ENCODE measurements at regions not wholly inside any gene's neighbourhood (a gene's known extent, or its start where the extent isn't known, plus 50 kb on each side); places are given as distances from the start of the nearest gene placed in this dataset.

- Mint-ChIP-seq H3K36me3 (ENCODE audit: low read depth) (peaks cover 7% of the 10 kb centered on the region), H3K27ac (no peak overlapping the region), H3K4me1 (ENCODE audit: low read depth) (peaks cover 21% of the 10 kb centered on the region), H3K4me3 (no peak overlapping the region), H3K27me3 (ENCODE audit: insufficient read depth) (peaks cover 3% of the 10 kb centered on the region; the same call in 1 of the 2 replicates), H3K9me3 (peaks cover 5% of the 10 kb centered on the region)
- TF ChIP-seq, protein P1, sequence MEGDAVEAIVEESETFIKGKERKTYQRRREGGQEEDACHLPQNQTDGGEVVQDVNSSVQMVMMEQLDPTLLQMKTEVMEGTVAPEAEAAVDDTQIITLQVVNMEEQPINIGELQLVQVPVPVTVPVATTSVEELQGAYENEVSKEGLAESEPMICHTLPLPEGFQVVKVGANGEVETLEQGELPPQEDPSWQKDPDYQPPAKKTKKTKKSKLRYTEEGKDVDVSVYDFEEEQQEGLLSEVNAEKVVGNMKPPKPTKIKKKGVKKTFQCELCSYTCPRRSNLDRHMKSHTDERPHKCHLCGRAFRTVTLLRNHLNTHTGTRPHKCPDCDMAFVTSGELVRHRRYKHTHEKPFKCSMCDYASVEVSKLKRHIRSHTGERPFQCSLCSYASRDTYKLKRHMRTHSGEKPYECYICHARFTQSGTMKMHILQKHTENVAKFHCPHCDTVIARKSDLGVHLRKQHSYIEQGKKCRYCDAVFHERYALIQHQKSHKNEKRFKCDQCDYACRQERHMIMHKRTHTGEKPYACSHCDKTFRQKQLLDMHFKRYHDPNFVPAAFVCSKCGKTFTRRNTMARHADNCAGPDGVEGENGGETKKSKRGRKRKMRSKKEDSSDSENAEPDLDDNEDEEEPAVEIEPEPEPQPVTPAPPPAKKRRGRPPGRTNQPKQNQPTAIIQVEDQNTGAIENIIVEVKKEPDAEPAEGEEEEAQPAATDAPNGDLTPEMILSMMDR (IDR thresholded peaks at IDR 0.05), result no peak
- no peak for DNase-seq
Measured at GRCh38 chr2:46818141-46818621, 97.4 kb downstream of the MCFD2 start.

DNA sequence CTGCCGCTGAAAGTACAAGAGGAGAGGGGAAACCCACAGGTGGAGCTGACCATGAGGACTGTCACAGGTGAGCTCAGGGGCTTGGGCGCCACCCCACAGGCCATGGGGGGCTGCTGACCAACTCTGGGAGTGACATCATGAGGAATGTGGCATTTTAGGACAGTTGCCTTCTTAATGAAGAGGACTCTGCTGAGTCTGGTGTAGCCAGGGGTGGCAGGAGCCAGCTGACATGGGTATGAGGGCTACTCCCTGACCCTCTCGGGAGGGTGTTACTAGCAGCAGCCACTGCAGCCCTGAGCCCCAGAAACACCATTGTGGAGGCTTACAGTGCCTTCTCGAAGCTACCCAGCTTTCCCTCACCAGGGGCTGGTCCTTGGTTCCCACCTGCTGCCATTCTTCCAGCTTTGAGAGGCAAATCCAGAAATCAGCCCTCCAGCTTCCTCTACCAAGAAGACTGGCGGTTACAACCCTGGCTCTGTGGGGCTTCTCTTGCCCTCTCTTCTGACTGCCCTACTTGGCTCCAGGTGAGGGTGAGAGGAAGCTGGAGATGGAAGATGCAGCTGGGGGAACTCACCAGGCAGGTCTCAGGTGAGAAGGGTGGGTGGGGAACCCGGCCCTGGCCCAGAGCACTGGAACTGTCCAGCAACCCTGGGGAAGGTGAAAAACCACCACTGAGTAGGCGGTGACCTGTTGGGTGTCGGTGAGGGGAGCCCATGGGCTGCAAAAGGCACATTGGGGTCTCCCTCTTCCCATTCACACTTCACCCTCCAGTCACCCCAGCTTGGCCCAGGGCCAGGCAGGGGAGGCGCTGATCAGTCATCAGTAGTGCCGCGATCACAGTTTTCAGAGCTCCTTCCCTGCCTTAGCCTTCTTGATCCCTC lies 98.5 kb downstream of the MCFD2 start:
- no peak overlapping the region for H3K4me3 Mint-ChIP-seq
- TF ChIP-seq, protein P1 (IDR thresholded peaks at IDR 0.05), result no peak
- H3K36me3 Mint-ChIP-seq (ENCODE audit: low read depth), result peaks cover 7% of the 10 kb centered on the region
- H3K9me3 Mint-ChIP-seq, result peaks cover 5% of the 10 kb centered on the region
- peaks cover 32% of the 10 kb centered on the region for H3K4me1 Mint-ChIP-seq (ENCODE audit: low read depth)
- H3K27ac Mint-ChIP-seq, result no peak overlapping the region
- H3K27me3 Mint-ChIP-seq (ENCODE audit: insufficient read depth), result peaks cover 3% of the 10 kb centered on the region; the same call in 1 of the 2 replicates
- no peak for DNase-seq

GRCh38 chr2:46816151-46816845 lies 99.3 kb downstream of the MCFD2 start:
- no peak for DNase-seq
- TF ChIP-seq, protein P1 (IDR thresholded peaks at IDR 0.05), result no peak
- H3K4me1 Mint-ChIP-seq (ENCODE audit: low read depth), result peaks cover 40% of the 10 kb centered on the region
- peaks cover 7% of the 10 kb centered on the region for H3K36me3 Mint-ChIP-seq (ENCODE audit: low read depth)
- no peak overlapping the region for H3K27ac Mint-ChIP-seq
- no peak overlapping the region for H3K4me3 Mint-ChIP-seq
- peaks cover 5% of the 10 kb centered on the region for H3K9me3 Mint-ChIP-seq
- H3K27me3 Mint-ChIP-seq (ENCODE audit: insufficient read depth), result peaks cover 3% of the 10 kb centered on the region; the same call in 1 of the 2 replicates

DNA sequence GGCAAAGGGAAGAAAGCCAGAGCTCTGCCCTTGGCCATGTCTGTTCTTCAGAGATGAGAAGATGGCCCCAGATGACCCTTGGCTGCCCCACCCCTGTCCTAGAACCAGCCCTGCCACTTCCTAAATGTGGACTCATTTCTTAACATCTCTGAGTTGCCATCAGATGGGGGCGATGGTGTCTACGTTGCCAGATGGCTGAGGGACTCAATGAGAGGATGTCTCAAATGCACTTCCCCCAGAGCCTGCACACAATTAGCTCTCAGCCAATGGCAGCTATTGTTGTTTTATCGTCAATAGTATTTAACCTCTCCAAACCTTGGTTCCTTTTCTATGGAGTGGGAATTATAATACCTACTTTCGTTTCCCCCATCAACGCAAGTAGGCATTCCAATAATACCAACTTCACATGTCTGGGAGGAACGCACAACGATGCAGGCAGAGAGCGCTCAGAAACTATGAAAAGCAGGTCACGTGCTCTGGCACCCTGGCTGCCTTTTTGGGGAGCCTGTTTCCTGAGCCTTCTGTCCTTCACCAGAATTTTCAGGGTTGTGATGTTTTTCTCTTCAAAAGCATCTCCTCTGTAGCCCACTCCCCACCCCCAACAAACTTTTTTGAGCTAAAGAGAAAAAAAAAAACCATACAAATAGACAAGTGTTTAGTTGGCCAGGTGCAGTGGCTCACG lies 100.3 kb downstream of the MCFD2 start:
- DNase-seq, result no peak
- H3K27ac Mint-ChIP-seq, result no peak overlapping the region
- peaks cover 45% of the 10 kb centered on the region for H3K4me1 Mint-ChIP-seq (ENCODE audit: low read depth)
- peaks cover 5% of the 10 kb centered on the region for H3K9me3 Mint-ChIP-seq
- H3K4me3 Mint-ChIP-seq, result no peak overlapping the region
- TF ChIP-seq, protein P1 (IDR thresholded peaks at IDR 0.05), result no peak
- peaks cover 3% of the 10 kb centered on the region; the same call in 1 of the 2 replicates for H3K27me3 Mint-ChIP-seq (ENCODE audit: insufficient read depth)
- peaks cover 7% of the 10 kb centered on the region for H3K36me3 Mint-ChIP-seq (ENCODE audit: low read depth)
